PC-3 (cell line): ENCODE measurements at regions not wholly inside any gene's neighbourhood (a gene's known extent, or its start where the extent isn't known, plus 50 kb on each side); places are given as distances from the start of the nearest gene placed in this dataset.

ENCODE experiments used
- ATAC-seq: fragments of 200-7000 bp; cut with Tn5 transposase; 2 replicates; pipeline ENCODE4 v1.9.1; 2020; ENCODE audit warnings: mild to moderate bottlenecking, moderate library complexity
- BruUV-seq: library from RNA; stranded (reverse); fragments of 400-500 nt; replicated peaks from 2 replicates; lab custom pipeline; 2021; lab: Mats Ljungman, UMichigan
- CTCF ChIA-PET: fragments of 300-600 bp; sonication (Branson Sonifier 250); formaldehyde crosslinking; loops from one replicate; lab custom pipeline; 2022; ENCODE audit warnings: antibody characterized with exemption; lab: Charles Lee
- POLR2A ChIA-PET: fragments of 300-600 bp; sonication (Branson Sonifier 250); formaldehyde crosslinking; loops from one replicate; lab custom pipeline; 2022; ENCODE audit warnings: antibody characterized with exemption; ENCODE audit not compliant: unreplicated experiment; lab: Charles Lee
- DNase-seq: peaks from one replicate; pipeline ENCODE4 v3.0.0-alpha.2; 2015
- H2AFZ ChIP-seq: fragments of 300-600 bp; sonication (generic); 2 replicates; pipeline ENCODE4 v1.6.0; 2016; ENCODE audit warnings: antibody characterized with exemption, low read length
- H3F3A ChIP-seq: fragments of 300-600 bp; sonication (generic); one replicate; pipeline ENCODE4 v1.6.0; 2017; ENCODE audit warnings: antibody characterized with exemption, low read length, control low read depth, mild to moderate bottlenecking; ENCODE audit not compliant: unreplicated experiment
- H3K27ac ChIP-seq: fragments of 300-600 bp; sonication (generic); 2 replicates; pipeline ENCODE4 v1.5.1; 2016; ENCODE audit warnings: mild to moderate bottlenecking, low read length
- H3K27me3 ChIP-seq: fragments of 300-600 bp; sonication (generic); 2 replicates; pipeline ENCODE4 v1.6.1; 2016; ENCODE audit warnings: low read length, mixed read lengths
- H3K36me3 ChIP-seq: fragments of 300-600 bp; sonication (generic); 2 replicates; pipeline ENCODE4 v1.6.1; 2016; ENCODE audit warnings: low read depth, mixed run types, low read length, mixed read lengths
- H3K4me1 ChIP-seq: fragments of 300-600 bp; sonication (generic); 2 replicates; pipeline ENCODE4 v1.5.1; 2016; ENCODE audit warnings: low read length; ENCODE audit not compliant: insufficient read depth
- H3K4me2 ChIP-seq: fragments of 300-600 bp; sonication (generic); 2 replicates; pipeline ENCODE4 v1.6.0; 2016; ENCODE audit warnings: low read length
- H3K4me3 ChIP-seq: fragments of 300-600 bp; sonication (generic); 2 replicates; pipeline ENCODE4 v1.5.1; 2016; ENCODE audit warnings: mild to moderate bottlenecking, low read length, mixed read lengths
- H3K79me2 ChIP-seq: fragments of 300-600 bp; sonication (generic); 2 replicates; pipeline ENCODE4 v1.6.1; 2017; ENCODE audit warnings: low read length, mixed read lengths
- H3K9ac ChIP-seq: fragments of 300-600 bp; sonication (generic); 2 replicates; pipeline ENCODE4 v1.6.0; 2016; ENCODE audit warnings: mild to moderate bottlenecking, low read length
- H3K9me2 ChIP-seq: fragments of 300-600 bp; sonication (generic); replicated peaks from 2 replicates; pipeline ENCODE4 v1.6.1; 2016; ENCODE audit warnings: mixed run types, low read length, mixed read lengths
- H3K9me3 ChIP-seq: fragments of 300-600 bp; sonication (generic); 2 replicates; pipeline ENCODE4 v1.6.1; 2016; ENCODE audit warnings: low read length, mixed read lengths
- H4K20me1 ChIP-seq: fragments of 300-600 bp; sonication (generic); 2 replicates; pipeline ENCODE4 v1.6.1; 2016; ENCODE audit warnings: low read length, mixed read lengths
- EZH2 ChIP-seq: fragments of 300-600 bp; sonication (generic); IDR thresholded peaks from one replicate; pipeline ENCODE4 v1.6.1; 2017; ENCODE audit warnings: antibody characterized with exemption, mild to moderate bottlenecking, low read length; ENCODE audit not compliant: unreplicated experiment
- EZH2phosphoT487 ChIP-seq: fragments of 300-600 bp; sonication (generic); IDR thresholded peaks from 2 replicates; pipeline ENCODE4 v1.6.1; 2018; ENCODE audit warnings: mild to moderate bottlenecking, antibody characterized with exemption, low read length, borderline replicate concordance
- intact Hi-C: fragments of 100-400 bp; cut with micrococcal nuclease; formaldehyde crosslinking; loops from 2 replicates; pipeline ENCODE4 v1.9.0; 2023
- TF ChIP-seq, protein P1 (sequence below): fragments of 300-600 bp; sonication (generic); conservative IDR thresholded peaks from 2 replicates; pipeline ENCODE4 v1.5.1; 2017; ENCODE audit warnings: antibody characterized with exemption, low read depth, mild to moderate bottlenecking, low read length

DNA sequence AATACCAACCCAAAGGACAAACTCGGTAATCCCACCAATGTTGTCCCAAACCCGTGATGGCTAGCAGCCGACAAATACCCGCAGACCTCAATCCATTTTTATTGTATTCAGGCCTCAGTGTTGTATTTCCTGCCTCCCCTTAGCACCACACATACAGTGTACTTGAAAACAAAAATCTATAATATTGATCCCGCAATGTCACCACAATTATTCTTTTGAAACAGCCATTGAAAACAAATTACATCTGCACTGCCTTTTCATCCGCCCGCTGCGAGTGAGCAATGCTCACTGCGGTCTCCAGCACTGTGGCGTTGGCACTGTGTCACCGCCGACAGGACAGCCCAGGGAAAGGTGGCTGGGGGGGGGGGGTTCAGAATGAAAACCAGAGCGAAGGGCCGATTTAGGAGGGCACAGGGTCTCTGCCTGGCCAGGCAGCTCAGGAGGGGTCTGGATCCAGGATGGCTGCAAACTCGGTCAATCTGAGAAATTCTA is 385.8 kb upstream of the ZNF507 start:
- intact Hi-C loops, result no loop called here

GRCh38 chr19:31960474-31960873 is 384.9 kb upstream of the ZNF507 start:
- Histone ChIP-seq H3K4me3 (no peak overlapping the region), H2AFZ (no peak overlapping the region), H3K4me2 (no peak overlapping the region), H4K20me1 (no peaks in the 10 kb centered on the region), H3K9me2 (no peaks in the 10 kb centered on the region), H3K9ac (no peak overlapping the region), H3K79me2 (no peaks in the 10 kb centered on the region), H3K27me3 (no peaks in the 10 kb centered on the region), H3K36me3 (no peaks in the 10 kb centered on the region), H3K4me1 (no peaks in the 10 kb centered on the region), H3K9me3 (no peaks in the 10 kb centered on the region), H3F3A (no peaks in the 10 kb centered on the region), H3K27ac (no peak overlapping the region)
- ATAC-seq (no peak), DNase-seq (no peak)
- intact Hi-C loops, result no loop called here
- no TSS peak for BruUV-seq
- TF ChIP-seq, protein P1, sequence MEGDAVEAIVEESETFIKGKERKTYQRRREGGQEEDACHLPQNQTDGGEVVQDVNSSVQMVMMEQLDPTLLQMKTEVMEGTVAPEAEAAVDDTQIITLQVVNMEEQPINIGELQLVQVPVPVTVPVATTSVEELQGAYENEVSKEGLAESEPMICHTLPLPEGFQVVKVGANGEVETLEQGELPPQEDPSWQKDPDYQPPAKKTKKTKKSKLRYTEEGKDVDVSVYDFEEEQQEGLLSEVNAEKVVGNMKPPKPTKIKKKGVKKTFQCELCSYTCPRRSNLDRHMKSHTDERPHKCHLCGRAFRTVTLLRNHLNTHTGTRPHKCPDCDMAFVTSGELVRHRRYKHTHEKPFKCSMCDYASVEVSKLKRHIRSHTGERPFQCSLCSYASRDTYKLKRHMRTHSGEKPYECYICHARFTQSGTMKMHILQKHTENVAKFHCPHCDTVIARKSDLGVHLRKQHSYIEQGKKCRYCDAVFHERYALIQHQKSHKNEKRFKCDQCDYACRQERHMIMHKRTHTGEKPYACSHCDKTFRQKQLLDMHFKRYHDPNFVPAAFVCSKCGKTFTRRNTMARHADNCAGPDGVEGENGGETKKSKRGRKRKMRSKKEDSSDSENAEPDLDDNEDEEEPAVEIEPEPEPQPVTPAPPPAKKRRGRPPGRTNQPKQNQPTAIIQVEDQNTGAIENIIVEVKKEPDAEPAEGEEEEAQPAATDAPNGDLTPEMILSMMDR, result no peak
- TF ChIP-seq EZH2 (no peak), EZH2phosphoT487 (no peak)
- ChIA-PET POLR2A (no interaction called here), CTCF (no interaction called here)

More for the DNA sequence above, 385.8 kb upstream of the ZNF507 start:
- ATAC-seq, result no peak
- Histone ChIP-seq H3K79me2 (no peaks in the 10 kb centered on the region), H3K9ac (no peak overlapping the region), H2AFZ (no peak overlapping the region), H3K27me3 (no peaks in the 10 kb centered on the region), H3K4me1 (no peaks in the 10 kb centered on the region), H3K4me3 (no peak overlapping the region), H4K20me1 (no peaks in the 10 kb centered on the region), H3K9me2 (no peaks in the 10 kb centered on the region), H3F3A (no peaks in the 10 kb centered on the region), H3K36me3 (no peaks in the 10 kb centered on the region), H3K9me3 (no peaks in the 10 kb centered on the region), H3K4me2 (no peak overlapping the region), H3K27ac (no peak overlapping the region)
- POLR2A ChIA-PET, result no interaction called here
- CTCF ChIA-PET, result no interaction called here
- no peak for DNase-seq
- BruUV-seq, result no TSS peak
- TF ChIP-seq EZH2, result no peak
- no peak for TF ChIP-seq EZH2phosphoT487
- TF ChIP-seq, protein P1, result no peak

DNA sequence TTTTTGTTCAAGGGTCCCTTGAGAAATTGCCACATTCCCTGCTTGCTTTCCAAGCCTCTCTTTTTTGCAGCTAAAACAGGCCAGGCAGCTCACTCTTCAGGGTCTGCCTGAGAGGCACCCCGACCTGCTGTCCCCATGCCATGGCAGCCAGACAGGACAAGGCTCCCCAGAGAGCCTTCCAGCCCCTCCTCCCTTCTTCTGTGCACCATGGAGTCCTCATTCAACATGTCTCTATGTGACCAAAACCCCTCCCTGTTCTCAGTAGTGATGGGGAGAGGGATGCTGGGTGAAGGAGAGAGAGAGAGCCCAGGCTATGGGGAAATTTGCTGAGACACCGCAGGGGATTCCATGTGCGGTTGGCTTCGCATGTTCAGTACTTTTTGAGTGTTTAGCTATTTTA is 384.2 kb upstream of the ZNF507 start:
- POLR2A ChIA-PET, result no interaction called here
- Histone ChIP-seq H4K20me1 (no peaks in the 10 kb centered on the region), H3K27me3 (no peaks in the 10 kb centered on the region), H3K9ac (no peak overlapping the region), H3K27ac (no peak overlapping the region), H2AFZ (no peak overlapping the region), H3K4me3 (no peak overlapping the region), H3K9me2 (no peaks in the 10 kb centered on the region), H3K4me2 (no peak overlapping the region), H3K9me3 (no peaks in the 10 kb centered on the region), H3K79me2 (no peaks in the 10 kb centered on the region), H3F3A (no peaks in the 10 kb centered on the region), H3K4me1 (no peaks in the 10 kb centered on the region), H3K36me3 (no peaks in the 10 kb centered on the region)
- DNase-seq, result no peak
- ATAC-seq, result no peak
- intact Hi-C loops, result no loop called here
- CTCF ChIA-PET, result no interaction called here
- no TSS peak for BruUV-seq
- TF ChIP-seq EZH2 (no peak), EZH2phosphoT487 (no peak)
- TF ChIP-seq, protein P1, result no peak
